ENCODE measurements at regions not wholly inside any gene's neighbourhood (a gene's known extent, or its start where the extent isn't known, plus 50 kb on each side); places are given as distances from the start of the nearest gene placed in this dataset.

DNA sequence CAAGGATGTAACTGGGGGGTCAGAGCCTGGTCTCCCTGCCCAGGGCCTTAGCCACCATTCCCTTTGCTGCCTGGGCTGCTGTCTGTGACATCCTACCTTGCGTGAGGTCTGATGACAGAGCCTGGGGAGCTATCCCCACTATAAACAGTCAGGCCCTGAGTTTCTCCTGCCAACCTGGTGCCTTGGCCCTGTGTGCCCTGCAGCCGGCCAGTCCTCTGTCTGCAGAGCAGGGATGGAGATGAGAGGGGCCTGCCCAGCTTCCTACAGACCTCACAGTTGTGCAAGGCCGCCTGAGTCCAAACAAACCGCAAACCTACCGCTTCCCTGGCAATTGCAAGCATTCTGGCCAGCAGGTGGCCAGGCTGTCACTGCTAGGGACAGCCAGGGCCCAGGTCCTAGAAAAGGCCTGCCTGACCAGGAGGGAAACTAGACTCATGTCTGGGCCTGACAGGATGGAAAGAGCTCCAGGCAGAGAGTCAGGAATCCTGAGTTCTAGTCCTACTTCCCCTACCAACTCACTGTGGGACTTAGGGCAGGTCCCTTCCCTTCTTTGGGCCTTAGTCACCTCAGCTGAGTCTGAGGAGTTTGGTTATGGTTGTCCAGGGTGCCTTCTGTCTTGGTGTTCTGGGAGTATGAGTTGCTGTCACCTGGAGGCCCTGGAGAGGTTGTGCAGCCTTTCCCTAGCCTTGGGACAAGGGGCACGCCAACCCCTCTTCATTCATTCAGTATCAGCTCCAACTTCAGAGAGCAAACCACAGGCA is 86.2 kb downstream of the VEGFA start (continued):
- TF ChIP-seq ATF7 (IDR thresholded peaks at IDR 0.05) (peak; percentile 29; the same call in 1 of the 2 replicates), ZKSCAN3 (CRISPR knock-in tag; IDR thresholded peaks at IDR 0.05) (no peak), ATF1 (CRISPR knock-in tag; IDR thresholded peaks at IDR 0.05) (no peak), ATF1 (tag; IDR thresholded peaks at IDR 0.05) (no peak), NFIC (IDR thresholded peaks at IDR 0.05) (no peak), STAG1 (CRISPR knock-in tag; IDR thresholded peaks at IDR 0.05; ENCODE audit: borderline replicate concordance) (0 out of 2 replicates have a peak, but pooled peaks have one; percentile 5), ZNF311 (CRISPR knock-in tag; IDR thresholded peaks at IDR 0.05) (no peak), JUND (IDR thresholded peaks at IDR 0.05; ENCODE audit: borderline replicate concordance, low read depth, low read length) (peak; percentile 52; the same call in 1 of the 2 replicates), JUND (tag; IDR thresholded peaks at IDR 0.05; ENCODE audit: borderline replicate concordance, low read depth, low read length) (0 out of 3 replicates have a peak, but pooled peaks have one; percentile 48), NR4A1 (CRISPR knock-in tag; IDR thresholded peaks at IDR 0.05) (no peak), NR4A1 (tag; IDR thresholded peaks at IDR 0.05) (peak; percentile 70; the same call in 1 of the 2 replicates), HSF4 (CRISPR knock-in tag; IDR thresholded peaks at IDR 0.05; ENCODE audit: borderline replicate concordance) (peak; percentile 25; the same call in 1 of the 2 replicates), HDAC1 (IDR thresholded peaks at IDR 0.05) (no peak), HNRNPL (IDR thresholded peaks at IDR 0.05; ENCODE audit: low read depth, low read length) (no peak), PURB (CRISPR knock-in tag; IDR thresholded peaks at IDR 0.05; ENCODE audit: low read depth) (no peak), MAZ (CRISPR knock-in tag; conservative IDR thresholded peaks at IDR 0.05 in 1 of 2, IDR thresholded peaks at IDR 0.05 in 1 of 2) (peak; percentile 47 to 62), SIN3A (IDR thresholded peaks at IDR 0.05; ENCODE audit: borderline replicate concordance in 2 of 2, control insufficient read depth in 1 of 2, low read depth in 2 of 2, low read length in 2 of 2) (0 out of 4 replicates have a peak, but pooled peaks of 1 of the 2 experiments have one; percentile 35), KAT8 (IDR thresholded peaks at IDR 0.05; ENCODE audit: low read depth) (no peak), NCOA1 (IDR thresholded peaks at IDR 0.05; ENCODE audit: low read depth) (no peak), L3MBTL2 (IDR thresholded peaks at IDR 0.05) (peak; percentile 82), SIN3B (IDR thresholded peaks at IDR 0.05; ENCODE audit: low read depth) (no peak), GABPA (tag; conservative IDR thresholded peaks at IDR 0.05; ENCODE audit: low read depth) (0 out of 2 replicates have a peak, but pooled peaks have one; percentile 13), MXI1 (IDR thresholded peaks at IDR 0.05; ENCODE audit: low read depth, low read length) (no peak)
- TF ChIP-seq, protein P1, sequence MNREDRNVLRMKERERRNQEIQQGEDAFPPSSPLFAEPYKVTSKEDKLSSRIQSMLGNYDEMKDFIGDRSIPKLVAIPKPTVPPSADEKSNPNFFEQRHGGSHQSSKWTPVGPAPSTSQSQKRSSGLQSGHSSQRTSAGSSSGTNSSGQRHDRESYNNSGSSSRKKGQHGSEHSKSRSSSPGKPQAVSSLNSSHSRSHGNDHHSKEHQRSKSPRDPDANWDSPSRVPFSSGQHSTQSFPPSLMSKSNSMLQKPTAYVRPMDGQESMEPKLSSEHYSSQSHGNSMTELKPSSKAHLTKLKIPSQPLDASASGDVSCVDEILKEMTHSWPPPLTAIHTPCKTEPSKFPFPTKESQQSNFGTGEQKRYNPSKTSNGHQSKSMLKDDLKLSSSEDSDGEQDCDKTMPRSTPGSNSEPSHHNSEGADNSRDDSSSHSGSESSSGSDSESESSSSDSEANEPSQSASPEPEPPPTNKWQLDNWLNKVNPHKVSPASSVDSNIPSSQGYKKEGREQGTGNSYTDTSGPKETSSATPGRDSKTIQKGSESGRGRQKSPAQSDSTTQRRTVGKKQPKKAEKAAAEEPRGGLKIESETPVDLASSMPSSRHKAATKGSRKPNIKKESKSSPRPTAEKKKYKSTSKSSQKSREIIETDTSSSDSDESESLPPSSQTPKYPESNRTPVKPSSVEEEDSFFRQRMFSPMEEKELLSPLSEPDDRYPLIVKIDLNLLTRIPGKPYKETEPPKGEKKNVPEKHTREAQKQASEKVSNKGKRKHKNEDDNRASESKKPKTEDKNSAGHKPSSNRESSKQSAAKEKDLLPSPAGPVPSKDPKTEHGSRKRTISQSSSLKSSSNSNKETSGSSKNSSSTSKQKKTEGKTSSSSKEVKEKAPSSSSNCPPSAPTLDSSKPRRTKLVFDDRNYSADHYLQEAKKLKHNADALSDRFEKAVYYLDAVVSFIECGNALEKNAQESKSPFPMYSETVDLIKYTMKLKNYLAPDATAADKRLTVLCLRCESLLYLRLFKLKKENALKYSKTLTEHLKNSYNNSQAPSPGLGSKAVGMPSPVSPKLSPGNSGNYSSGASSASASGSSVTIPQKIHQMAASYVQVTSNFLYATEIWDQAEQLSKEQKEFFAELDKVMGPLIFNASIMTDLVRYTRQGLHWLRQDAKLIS (CRISPR knock-in tag; IDR thresholded peaks at IDR 0.05), result no peak
- TF ChIP-seq, protein P2, sequence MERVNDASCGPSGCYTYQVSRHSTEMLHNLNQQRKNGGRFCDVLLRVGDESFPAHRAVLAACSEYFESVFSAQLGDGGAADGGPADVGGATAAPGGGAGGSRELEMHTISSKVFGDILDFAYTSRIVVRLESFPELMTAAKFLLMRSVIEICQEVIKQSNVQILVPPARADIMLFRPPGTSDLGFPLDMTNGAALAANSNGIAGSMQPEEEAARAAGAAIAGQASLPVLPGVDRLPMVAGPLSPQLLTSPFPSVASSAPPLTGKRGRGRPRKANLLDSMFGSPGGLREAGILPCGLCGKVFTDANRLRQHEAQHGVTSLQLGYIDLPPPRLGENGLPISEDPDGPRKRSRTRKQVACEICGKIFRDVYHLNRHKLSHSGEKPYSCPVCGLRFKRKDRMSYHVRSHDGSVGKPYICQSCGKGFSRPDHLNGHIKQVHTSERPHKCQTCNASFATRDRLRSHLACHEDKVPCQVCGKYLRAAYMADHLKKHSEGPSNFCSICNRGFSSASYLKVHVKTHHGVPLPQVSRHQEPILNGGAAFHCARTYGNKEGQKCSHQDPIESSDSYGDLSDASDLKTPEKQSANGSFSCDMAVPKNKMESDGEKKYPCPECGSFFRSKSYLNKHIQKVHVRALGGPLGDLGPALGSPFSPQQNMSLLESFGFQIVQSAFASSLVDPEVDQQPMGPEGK (CRISPR knock-in tag; IDR thresholded peaks at IDR 0.05; ENCODE audit: borderline replicate concordance), result no peak

Measured in K562 (cell line).